Neural cell (in vitro differentiated cells): ENCODE measurements at regions not wholly inside any gene's neighbourhood (a gene's known extent, or its start where the extent isn't known, plus 50 kb on each side); places are given as distances from the start of the nearest gene placed in this dataset.

Experiments used
- H2AFZ ChIP-seq: fragments of 200-600, 300-800 bp; sonication (generic), shearing (Covaris generic); 2 replicates; pipeline ENCODE4 v1.6.0; 2014; ENCODE audit warnings: low read depth, mild to moderate bottlenecking, antibody characterized with exemption, low read length, moderate library complexity
- H3F3A ChIP-seq: fragments of 200-600 bp; shearing (Covaris generic); 2 replicates; pipeline ENCODE4 v1.6.1; 2016; ENCODE audit warnings: mild to moderate bottlenecking, moderate library complexity, mixed read lengths, antibody characterized with exemption, low read length; ENCODE audit not compliant: insufficient read depth, poor library complexity, severe bottlenecking
- H3K27ac ChIP-seq: fragments of 200-600, 300-800 bp; sonication (generic), shearing (Covaris generic); 2 replicates; pipeline ENCODE4 v1.5.1; 2014; ENCODE audit warnings: mild to moderate bottlenecking, low read length, moderate library complexity
- H3K27me3 ChIP-seq: fragments of 300-800, 200-600 bp; sonication (generic), shearing (Covaris generic); 2 replicates; pipeline ENCODE4 v1.6.0; 2014; ENCODE audit warnings: mild to moderate bottlenecking, low read depth, low read length, moderate library complexity; ENCODE audit not compliant: insufficient read depth
- H3K36me3 ChIP-seq: fragments of 300-800, 200-600 bp; sonication (generic), shearing (Covaris generic); 2 replicates; pipeline ENCODE4 v1.5.1; 2014; ENCODE audit warnings: mild to moderate bottlenecking, antibody characterized with exemption, low read length, moderate library complexity; ENCODE audit not compliant: insufficient read depth
- H3K4me2 ChIP-seq: fragments of 300-800, 200-600 bp; sonication (generic), shearing (Covaris generic); 2 replicates; pipeline ENCODE4 v1.6.0; 2014; ENCODE audit warnings: mild to moderate bottlenecking, low read length
- H3K4me3 ChIP-seq: fragments of 300-800, 200-600 bp; sonication (generic), shearing (Covaris generic); 2 replicates; pipeline ENCODE4 v1.5.1; 2014; ENCODE audit warnings: mild to moderate bottlenecking, low read length, moderate library complexity
- H3K79me2 ChIP-seq: fragments of 200-600 bp; shearing (Covaris generic); replicated peaks from 2 replicates; pipeline ENCODE4 v1.6.0; 2014; ENCODE audit warnings: mild to moderate bottlenecking, low read length, moderate library complexity; ENCODE audit not compliant: insufficient read depth
- H3K9ac ChIP-seq: fragments of 300-800, 200-600 bp; sonication (generic), shearing (Covaris generic); 2 replicates; pipeline ENCODE4 v1.6.1; 2016; ENCODE audit warnings: mild to moderate bottlenecking, low read length, mixed read lengths
- H3K9me2 ChIP-seq: fragments of 200-600 bp; shearing (Covaris generic); 2 replicates; pipeline ENCODE4 v1.6.1; 2016; ENCODE audit warnings: mild to moderate bottlenecking, low read length, mixed read lengths; ENCODE audit not compliant: insufficient read depth
- H3K9me3 ChIP-seq: fragments of 200-600, 300-800 bp; sonication (generic), shearing (Covaris generic); 2 replicates; pipeline ENCODE4 v1.6.1; 2016; ENCODE audit warnings: mild to moderate bottlenecking, mixed run types, low read length, moderate library complexity, mixed read lengths
- H4K20me1 ChIP-seq: fragments of 200-600 bp; shearing (Covaris generic); 2 replicates; pipeline ENCODE4 v1.6.1; 2016; ENCODE audit warnings: mild to moderate bottlenecking, mixed run types; ENCODE audit not compliant: insufficient read depth
- EP300 ChIP-seq: fragments of 450-650 bp; conservative IDR thresholded peaks from 2 replicates; pipeline ENCODE4 v1.6.1; 2014; ENCODE audit warnings: antibody characterized with exemption, mild to moderate bottlenecking, moderate library complexity; ENCODE audit not compliant: poor library complexity, severe bottlenecking
- EZH2 ChIP-seq: fragments of 200-600, 300-800 bp; shearing (Covaris generic), sonication (generic); IDR thresholded peaks from 2 replicates; pipeline ENCODE4 v1.6.1; 2014; ENCODE audit warnings: antibody characterized with exemption, low read length, borderline replicate concordance, mild to moderate bottlenecking; ENCODE audit not compliant: insufficient read depth, poor library complexity, severe bottlenecking
- MXI1 ChIP-seq: fragments of 450-650 bp; conservative IDR thresholded peaks from 2 replicates; pipeline ENCODE4 v1.6.1; 2014; ENCODE audit warnings: antibody characterized with exemption, mild to moderate bottlenecking; ENCODE audit not compliant: poor library complexity, severe bottlenecking
- POLR2AphosphoS5 ChIP-seq: IDR thresholded peaks from 2 replicates; pipeline ENCODE4 v1.6.1; 2012
- RAD21 ChIP-seq: fragments of 450-650 bp; conservative IDR thresholded peaks from 2 replicates; pipeline ENCODE4 v1.6.1; 2014; ENCODE audit warnings: antibody characterized with exemption, mild to moderate bottlenecking, moderate library complexity
- SMC3 ChIP-seq: fragments of 450-650 bp; conservative IDR thresholded peaks from 2 replicates; pipeline ENCODE4 v1.6.1; 2014; ENCODE audit warnings: antibody characterized with exemption, mild to moderate bottlenecking, moderate library complexity; ENCODE audit not compliant: poor library complexity
- TAF1 ChIP-seq: IDR thresholded peaks from 2 replicates; pipeline ENCODE4 v1.6.1; 2012; ENCODE audit warnings: low read depth
- TF ChIP-seq, protein P1 (sequence below): IDR thresholded peaks from 2 replicates; pipeline ENCODE4 v1.6.1; 2012; ENCODE audit warnings: borderline replicate concordance
- TF ChIP-seq, protein P2 (sequence below): fragments of 450-650 bp; IDR thresholded peaks from 2 replicates; pipeline ENCODE4 v1.5.1; 2014; ENCODE audit warnings: antibody characterized with exemption, mild to moderate bottlenecking, moderate library complexity; ENCODE audit not compliant: poor library complexity, severe bottlenecking

DNA sequence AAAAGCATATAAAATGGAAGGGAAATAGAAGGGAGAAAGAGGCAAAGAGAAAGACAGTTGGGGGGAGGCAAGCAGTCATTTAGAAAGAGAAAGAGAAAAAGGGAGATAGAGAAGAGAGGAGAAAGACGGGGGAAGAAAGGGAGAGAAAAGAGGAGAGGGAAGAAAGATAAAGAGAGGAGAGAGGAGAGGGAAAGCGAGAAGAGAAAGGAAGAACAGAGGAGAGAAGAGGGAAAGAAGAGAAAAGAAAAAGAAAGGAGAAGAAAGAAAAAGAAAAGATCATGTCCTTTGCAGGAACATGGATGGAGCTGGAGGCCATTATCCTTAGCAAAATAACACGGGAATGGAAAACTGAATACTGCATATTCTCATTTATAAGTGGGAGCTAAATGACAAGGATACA, 247.7 kb downstream of the MIAT start:
- Histone ChIP-seq H3K79me2 (no peaks in the 10 kb centered on the region), H4K20me1 (no peaks in the 10 kb centered on the region), H3F3A (peaks cover 4% of the 10 kb centered on the region), H3K9me2 (no peaks in the 10 kb centered on the region), H3K4me3 (no peak overlapping the region), H2AFZ (no peak overlapping the region), H3K9me3 (no peaks in the 10 kb centered on the region), H3K27me3 (no peaks in the 10 kb centered on the region), H3K9ac (no peak overlapping the region), H3K36me3 (no peaks in the 10 kb centered on the region), H3K27ac (no peak overlapping the region), H3K4me2 (no peak overlapping the region)
- TF ChIP-seq MXI1 (no peak), EZH2 (no peak), SMC3 (no peak)
- TF ChIP-seq, protein P1, sequence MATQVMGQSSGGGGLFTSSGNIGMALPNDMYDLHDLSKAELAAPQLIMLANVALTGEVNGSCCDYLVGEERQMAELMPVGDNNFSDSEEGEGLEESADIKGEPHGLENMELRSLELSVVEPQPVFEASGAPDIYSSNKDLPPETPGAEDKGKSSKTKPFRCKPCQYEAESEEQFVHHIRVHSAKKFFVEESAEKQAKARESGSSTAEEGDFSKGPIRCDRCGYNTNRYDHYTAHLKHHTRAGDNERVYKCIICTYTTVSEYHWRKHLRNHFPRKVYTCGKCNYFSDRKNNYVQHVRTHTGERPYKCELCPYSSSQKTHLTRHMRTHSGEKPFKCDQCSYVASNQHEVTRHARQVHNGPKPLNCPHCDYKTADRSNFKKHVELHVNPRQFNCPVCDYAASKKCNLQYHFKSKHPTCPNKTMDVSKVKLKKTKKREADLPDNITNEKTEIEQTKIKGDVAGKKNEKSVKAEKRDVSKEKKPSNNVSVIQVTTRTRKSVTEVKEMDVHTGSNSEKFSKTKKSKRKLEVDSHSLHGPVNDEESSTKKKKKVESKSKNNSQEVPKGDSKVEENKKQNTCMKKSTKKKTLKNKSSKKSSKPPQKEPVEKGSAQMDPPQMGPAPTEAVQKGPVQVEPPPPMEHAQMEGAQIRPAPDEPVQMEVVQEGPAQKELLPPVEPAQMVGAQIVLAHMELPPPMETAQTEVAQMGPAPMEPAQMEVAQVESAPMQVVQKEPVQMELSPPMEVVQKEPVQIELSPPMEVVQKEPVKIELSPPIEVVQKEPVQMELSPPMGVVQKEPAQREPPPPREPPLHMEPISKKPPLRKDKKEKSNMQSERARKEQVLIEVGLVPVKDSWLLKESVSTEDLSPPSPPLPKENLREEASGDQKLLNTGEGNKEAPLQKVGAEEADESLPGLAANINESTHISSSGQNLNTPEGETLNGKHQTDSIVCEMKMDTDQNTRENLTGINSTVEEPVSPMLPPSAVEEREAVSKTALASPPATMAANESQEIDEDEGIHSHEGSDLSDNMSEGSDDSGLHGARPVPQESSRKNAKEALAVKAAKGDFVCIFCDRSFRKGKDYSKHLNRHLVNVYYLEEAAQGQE, result no peak

DNA sequence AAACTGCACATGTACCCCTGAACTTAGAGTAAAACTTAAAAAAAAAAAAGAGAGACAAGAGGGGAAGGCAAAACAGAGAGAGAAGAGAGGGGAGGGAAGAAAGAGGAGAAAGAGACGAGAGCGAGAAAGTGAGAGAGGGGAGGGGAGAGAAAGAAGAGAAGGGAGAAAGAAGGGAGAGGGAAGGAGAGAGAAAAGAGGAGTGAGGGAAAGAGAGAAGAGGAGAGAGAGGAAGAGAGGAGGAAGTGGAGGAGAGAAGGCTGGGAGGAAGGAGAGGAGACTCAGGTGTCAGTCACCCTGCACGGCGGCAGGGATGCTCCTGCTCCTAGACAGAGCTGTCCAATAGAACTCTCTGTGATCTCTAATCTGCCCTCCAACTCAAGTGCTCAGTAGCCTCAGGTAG, 248.3 kb downstream of the MIAT start:
- Histone ChIP-seq H3K36me3 (no peaks in the 10 kb centered on the region), H3K4me3 (no peak overlapping the region), H3K9me2 (no peaks in the 10 kb centered on the region), H3K27ac (no peak overlapping the region), H3K27me3 (no peaks in the 10 kb centered on the region), H3K79me2 (no peaks in the 10 kb centered on the region), H3K9ac (no peak overlapping the region), H4K20me1 (no peaks in the 10 kb centered on the region), H2AFZ (no peak overlapping the region), H3F3A (peaks cover under 1% of the 10 kb centered on the region), H3K9me3 (no peaks in the 10 kb centered on the region), H3K4me2 (no peak overlapping the region)
- TF ChIP-seq EZH2 (no peak), EP300 (no peak), SMC3 (no peak), MXI1 (no peak), TAF1 (no peak), POLR2AphosphoS5 (no peak), RAD21 (no peak)
- TF ChIP-seq, protein P2, sequence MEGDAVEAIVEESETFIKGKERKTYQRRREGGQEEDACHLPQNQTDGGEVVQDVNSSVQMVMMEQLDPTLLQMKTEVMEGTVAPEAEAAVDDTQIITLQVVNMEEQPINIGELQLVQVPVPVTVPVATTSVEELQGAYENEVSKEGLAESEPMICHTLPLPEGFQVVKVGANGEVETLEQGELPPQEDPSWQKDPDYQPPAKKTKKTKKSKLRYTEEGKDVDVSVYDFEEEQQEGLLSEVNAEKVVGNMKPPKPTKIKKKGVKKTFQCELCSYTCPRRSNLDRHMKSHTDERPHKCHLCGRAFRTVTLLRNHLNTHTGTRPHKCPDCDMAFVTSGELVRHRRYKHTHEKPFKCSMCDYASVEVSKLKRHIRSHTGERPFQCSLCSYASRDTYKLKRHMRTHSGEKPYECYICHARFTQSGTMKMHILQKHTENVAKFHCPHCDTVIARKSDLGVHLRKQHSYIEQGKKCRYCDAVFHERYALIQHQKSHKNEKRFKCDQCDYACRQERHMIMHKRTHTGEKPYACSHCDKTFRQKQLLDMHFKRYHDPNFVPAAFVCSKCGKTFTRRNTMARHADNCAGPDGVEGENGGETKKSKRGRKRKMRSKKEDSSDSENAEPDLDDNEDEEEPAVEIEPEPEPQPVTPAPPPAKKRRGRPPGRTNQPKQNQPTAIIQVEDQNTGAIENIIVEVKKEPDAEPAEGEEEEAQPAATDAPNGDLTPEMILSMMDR, result no peak
- TF ChIP-seq, protein P1, result no peak
